ENCODE measurements at regions not wholly inside any gene's neighbourhood (a gene's known extent, or its start where the extent isn't known, plus 50 kb on each side); places are given as distances from the start of the nearest gene placed in this dataset.

GRCh38 chr15:38872732-38873131, 308.1 kb upstream of the RASGRP1 start:
- TF ChIP-seq CTCF (IDR thresholded peaks at IDR 0.05; ENCODE audit: extremely low read depth in 1 of 2, insufficient read depth in 1 of 2, low read depth in 1 of 2, low read length in 2 of 2), result no peak
- TF ChIP-seq POLR2A (IDR thresholded peaks at IDR 0.05; ENCODE audit: low read depth, low read length), result no peak
- TF ChIP-seq FOS (IDR thresholded peaks at IDR 0.05; ENCODE audit: borderline replicate concordance, insufficient read depth, low read length), result no peak

Measured in endothelial cell of umbilical vein (primary cell).